Nephron progenitor cell (in vitro differentiated cells): ENCODE measurements at regions not wholly inside any gene's neighbourhood (a gene's known extent, or its start where the extent isn't known, plus 50 kb on each side); places are given as distances from the start of the nearest gene placed in this dataset.
"Not testable (repeated sequence)": the region's sequence is repeated elsewhere in the genome, so short reads cannot be mapped to it uniquely, and the experiment has no call there.

ENCODE experiments used
- DNase-seq: peaks from one replicate; pipeline ENCODE4 v3.0.0; 2021
- H3K27ac Mint-ChIP-seq: 2 replicates; pipeline ENCODE4 v1.8.0; 2021; ENCODE audit warnings: mild to moderate bottlenecking, moderate library complexity, mixed read lengths
- H3K27me3 Mint-ChIP-seq: 2 replicates; pipeline ENCODE4 v1.8.0; 2021; ENCODE audit warnings: mild to moderate bottlenecking, low read depth, mixed read lengths; ENCODE audit not compliant: poor library complexity
- H3K36me3 Mint-ChIP-seq: 2 replicates; pipeline ENCODE4 v1.8.0; 2021; ENCODE audit warnings: low read depth, mixed read lengths
- H3K4me1 Mint-ChIP-seq: 2 replicates; pipeline ENCODE4 v1.8.0; 2021; ENCODE audit warnings: mixed read lengths
- H3K4me3 Mint-ChIP-seq: 2 replicates; pipeline ENCODE4 v1.8.0; 2021; ENCODE audit warnings: mild to moderate bottlenecking, moderate library complexity, mixed read lengths
- H3K9me3 Mint-ChIP-seq: 2 replicates; pipeline ENCODE4 v1.8.0; 2021; ENCODE audit warnings: mild to moderate bottlenecking, moderate library complexity, mixed read lengths
- TF ChIP-seq, protein P1 (sequence below): fragments of 200-600 bp; sonication (generic); IDR thresholded peaks from 2 replicates; pipeline ENCODE4 v1.5.0; 2021; ENCODE audit warnings: antibody characterized with exemption

DNA sequence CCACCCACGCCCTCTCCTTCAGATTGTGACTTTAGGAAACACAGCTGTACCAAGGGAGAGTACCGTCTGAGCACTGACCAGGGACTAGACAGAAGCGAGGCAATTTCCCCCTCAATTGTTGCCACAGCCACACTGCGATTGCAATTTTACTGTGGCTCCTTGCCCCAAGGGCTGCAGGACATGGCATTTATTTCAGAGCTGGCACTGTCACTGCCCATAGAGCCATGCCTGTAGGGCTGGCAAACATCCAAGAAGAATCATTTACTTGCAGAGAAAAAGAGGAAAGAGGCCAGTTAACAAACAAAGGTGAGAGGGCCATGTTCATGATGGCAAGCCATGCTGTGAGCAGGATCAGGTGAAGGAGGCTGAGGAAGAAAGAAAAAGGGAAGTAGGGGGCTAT, 129.6 kb downstream of the EMP1 start:
- TF ChIP-seq, protein P1, sequence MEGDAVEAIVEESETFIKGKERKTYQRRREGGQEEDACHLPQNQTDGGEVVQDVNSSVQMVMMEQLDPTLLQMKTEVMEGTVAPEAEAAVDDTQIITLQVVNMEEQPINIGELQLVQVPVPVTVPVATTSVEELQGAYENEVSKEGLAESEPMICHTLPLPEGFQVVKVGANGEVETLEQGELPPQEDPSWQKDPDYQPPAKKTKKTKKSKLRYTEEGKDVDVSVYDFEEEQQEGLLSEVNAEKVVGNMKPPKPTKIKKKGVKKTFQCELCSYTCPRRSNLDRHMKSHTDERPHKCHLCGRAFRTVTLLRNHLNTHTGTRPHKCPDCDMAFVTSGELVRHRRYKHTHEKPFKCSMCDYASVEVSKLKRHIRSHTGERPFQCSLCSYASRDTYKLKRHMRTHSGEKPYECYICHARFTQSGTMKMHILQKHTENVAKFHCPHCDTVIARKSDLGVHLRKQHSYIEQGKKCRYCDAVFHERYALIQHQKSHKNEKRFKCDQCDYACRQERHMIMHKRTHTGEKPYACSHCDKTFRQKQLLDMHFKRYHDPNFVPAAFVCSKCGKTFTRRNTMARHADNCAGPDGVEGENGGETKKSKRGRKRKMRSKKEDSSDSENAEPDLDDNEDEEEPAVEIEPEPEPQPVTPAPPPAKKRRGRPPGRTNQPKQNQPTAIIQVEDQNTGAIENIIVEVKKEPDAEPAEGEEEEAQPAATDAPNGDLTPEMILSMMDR: no peak
- H3K27ac Mint-ChIP-seq: no peak overlapping the region
- no peaks in the 10 kb centered on the region for H3K4me1 Mint-ChIP-seq
- peaks cover 8% of the 10 kb centered on the region for H3K9me3 Mint-ChIP-seq
- no peak overlapping the region for H3K4me3 Mint-ChIP-seq
- H3K36me3 Mint-ChIP-seq: no peaks in the 10 kb centered on the region
- DNase-seq: no peak
- peaks cover 13% of the 10 kb centered on the region for H3K27me3 Mint-ChIP-seq

DNA sequence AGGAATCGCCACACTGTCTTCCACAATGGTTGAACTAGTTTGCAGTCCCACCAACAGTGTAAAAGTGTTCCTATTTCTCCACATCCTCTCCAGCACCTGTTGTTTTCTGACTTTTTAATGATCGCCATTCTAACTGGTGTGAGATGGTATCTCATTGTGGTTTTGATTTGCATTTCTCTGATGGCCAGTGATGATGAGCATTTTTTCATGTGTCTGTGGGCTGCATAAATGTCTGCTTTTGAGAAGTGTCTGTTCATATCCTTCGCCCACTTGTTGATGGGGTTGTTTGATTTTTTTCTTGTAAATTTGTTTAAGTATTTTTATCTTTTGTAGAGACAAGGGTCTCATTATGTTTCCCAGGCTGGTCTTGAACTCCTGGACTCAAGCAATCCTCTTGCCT, 128.5 kb downstream of the EMP1 start:
- H3K36me3 Mint-ChIP-seq, H3K4me1 Mint-ChIP-seq, H3K9me3 Mint-ChIP-seq, H3K4me3 Mint-ChIP-seq, H3K27ac Mint-ChIP-seq, DNase-seq: not testable (repeated sequence)
- H3K27me3 Mint-ChIP-seq: peaks cover 17% of the 10 kb centered on the region

DNA sequence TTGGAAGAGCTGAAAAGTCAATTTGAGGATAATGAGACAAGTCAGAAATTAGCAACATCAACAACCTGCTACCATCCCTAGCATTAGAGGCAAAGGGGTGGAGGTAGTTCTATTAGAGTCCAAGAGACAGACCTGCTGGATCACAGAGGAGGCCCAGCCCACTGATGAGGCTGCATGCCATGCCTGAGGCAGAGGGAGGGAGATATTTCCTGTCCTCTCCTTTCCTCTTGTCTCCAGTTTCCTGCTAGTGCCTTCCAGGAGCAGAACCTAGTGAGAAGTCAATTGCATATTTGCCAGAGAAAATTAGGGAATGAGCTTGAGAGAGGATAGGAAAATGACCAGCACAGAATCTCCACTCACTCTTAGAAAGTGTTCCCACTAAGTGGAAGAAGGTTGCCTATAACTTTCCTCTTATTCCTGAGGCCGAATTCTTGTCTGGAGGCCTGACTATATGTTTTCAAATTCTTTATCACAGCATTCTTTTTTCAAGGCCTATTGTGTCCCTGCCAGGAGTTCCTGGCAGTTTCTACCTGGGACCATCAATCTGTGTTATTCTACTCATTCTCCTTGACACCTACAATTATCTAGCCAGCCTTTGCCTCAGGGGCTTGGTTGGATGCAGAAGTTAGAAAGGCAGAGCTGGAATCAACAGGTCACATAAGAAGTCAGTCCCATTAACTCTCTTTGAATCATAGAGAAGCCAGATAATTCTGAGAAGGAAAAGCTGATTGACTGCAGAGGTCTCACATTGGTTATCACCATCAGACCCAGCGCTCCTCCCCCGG, 121.9 kb downstream of the EMP1 start:
- DNase-seq: no peak
- H3K27ac Mint-ChIP-seq: no peak overlapping the region
- peaks cover 24% of the 10 kb centered on the region for H3K27me3 Mint-ChIP-seq
- H3K9me3 Mint-ChIP-seq: peaks cover 24% of the 10 kb centered on the region
- no peak overlapping the region for H3K4me3 Mint-ChIP-seq
- peaks cover 6% of the 10 kb centered on the region for H3K4me1 Mint-ChIP-seq
- TF ChIP-seq, protein P1: no peak
- H3K36me3 Mint-ChIP-seq: no peaks in the 10 kb centered on the region

DNA sequence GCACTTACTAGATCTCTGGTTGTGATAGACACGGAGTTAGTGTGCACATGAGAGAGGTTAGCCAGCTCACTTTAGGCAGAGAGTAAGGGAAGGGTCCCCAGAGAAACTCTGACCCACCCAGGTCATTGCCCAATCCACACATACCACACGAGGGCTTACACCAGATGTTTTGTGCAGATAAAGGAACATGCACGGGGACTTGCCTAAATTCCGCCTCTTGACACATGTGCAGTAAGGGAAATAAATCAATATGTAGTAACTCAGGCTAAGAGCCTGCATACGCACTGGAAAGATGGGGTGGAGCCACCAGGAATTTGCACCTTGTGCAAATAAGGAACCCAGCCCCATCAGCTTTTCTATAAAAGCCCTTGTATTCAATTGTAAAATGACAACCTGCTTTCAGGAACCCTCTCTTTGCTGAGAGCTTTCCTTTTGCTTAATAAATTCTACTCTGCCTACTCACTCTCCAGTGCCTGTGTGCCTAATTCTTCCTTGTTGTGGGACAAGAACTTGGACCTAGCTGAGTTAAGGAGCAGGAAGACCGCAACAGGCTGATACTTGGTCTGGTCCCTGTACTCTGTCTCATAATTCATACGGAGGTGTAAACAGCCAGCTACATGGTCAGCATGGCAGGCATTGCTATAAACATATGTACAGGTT, 120.2 kb downstream of the EMP1 start:
- H3K4me1 Mint-ChIP-seq: peaks cover 21% of the 10 kb centered on the region
- H3K4me3 Mint-ChIP-seq: no peak overlapping the region
- peaks cover 20% of the 10 kb centered on the region for H3K27me3 Mint-ChIP-seq
- H3K9me3 Mint-ChIP-seq: peaks cover 24% of the 10 kb centered on the region
- no peak overlapping the region for H3K27ac Mint-ChIP-seq
- DNase-seq: no peak
- H3K36me3 Mint-ChIP-seq: no peaks in the 10 kb centered on the region
- TF ChIP-seq, protein P1: no peak

DNA sequence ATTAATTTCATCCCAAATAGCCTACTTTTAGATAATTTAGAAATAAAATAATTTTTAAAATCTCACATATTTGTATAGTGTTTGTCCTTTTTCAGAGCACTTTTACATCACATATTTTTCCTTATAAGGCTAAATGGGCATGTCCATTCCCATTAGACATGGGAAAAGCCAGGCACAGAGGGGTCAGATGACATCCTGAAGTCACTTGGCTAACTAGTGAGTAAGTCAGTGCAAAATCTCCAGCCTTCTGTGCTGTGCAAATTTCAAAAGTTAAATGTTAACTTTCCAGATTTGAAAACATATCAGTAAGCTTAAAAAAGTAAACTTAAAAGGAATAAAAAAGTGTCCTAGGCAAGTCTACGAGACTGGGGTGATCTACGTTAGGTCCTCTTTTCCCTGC, 117.4 kb downstream of the EMP1 start:
- Mint-ChIP-seq H3K9me3 (peaks cover 19% of the 10 kb centered on the region), H3K4me1 (peaks cover 49% of the 10 kb centered on the region), H3K36me3 (no peaks in the 10 kb centered on the region), H3K27me3 (peaks cover 7% of the 10 kb centered on the region), H3K4me3 (no peak overlapping the region), H3K27ac (peak overlapping the region; percentile 52)
- TF ChIP-seq, protein P1: no peak
- DNase-seq: no peak

DNA sequence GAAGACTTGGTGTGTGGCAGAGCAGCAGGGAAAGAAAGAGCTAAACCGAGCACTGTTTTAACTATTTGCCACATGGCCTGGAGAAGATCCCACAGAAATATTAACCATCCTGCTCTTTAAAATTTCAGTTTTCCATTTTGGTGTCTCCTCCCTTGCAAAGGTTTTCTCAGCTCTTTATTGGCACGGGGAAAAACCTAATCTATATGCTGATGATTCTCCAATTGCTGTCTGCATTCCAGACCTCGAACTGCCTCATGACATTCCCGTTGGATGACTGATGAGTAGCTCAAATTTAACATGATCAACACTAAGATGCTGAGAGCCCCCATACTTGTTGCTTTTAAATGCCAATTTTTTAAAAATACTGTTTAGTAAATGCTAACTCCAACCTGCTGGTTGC, 115.0 kb downstream of the EMP1 start:
- peaks cover 9% of the 10 kb centered on the region for H3K9me3 Mint-ChIP-seq
- peak overlapping the region; percentile 83 for H3K27ac Mint-ChIP-seq
- H3K4me3 Mint-ChIP-seq: no peak overlapping the region
- no peaks in the 10 kb centered on the region for H3K36me3 Mint-ChIP-seq
- H3K27me3 Mint-ChIP-seq: peaks cover 7% of the 10 kb centered on the region
- DNase-seq: no peak
- TF ChIP-seq, protein P1: no peak
- H3K4me1 Mint-ChIP-seq: peaks cover 69% of the 10 kb centered on the region
